Calu3 (cell line): ENCODE measurements at regions not wholly inside any gene's neighbourhood (a gene's known extent, or its start where the extent isn't known, plus 50 kb on each side); places are given as distances from the start of the nearest gene placed in this dataset.

ENCODE experiments used
- BruUV-seq: library from RNA; stranded (reverse); fragments of 400-500 nt; replicated peaks from 2 replicates; lab custom pipeline; 2021; lab: Mats Ljungman, UMichigan
- CTCF ChIA-PET: fragments of 300-600 bp; sonication (Branson Sonifier 250); formaldehyde crosslinking; loops from one replicate; lab custom pipeline; 2022; ENCODE audit warnings: antibody characterized with exemption; lab: Charles Lee
- DNase-seq: peaks from one replicate; pipeline ENCODE4 v3.0.0; 2022
- H3K27ac Mint-ChIP-seq: one replicate; pipeline ENCODE4 v1.8.0; 2022; ENCODE audit warnings: mixed read lengths; ENCODE audit not compliant: unreplicated experiment
- H3K27me3 Mint-ChIP-seq: one replicate; pipeline ENCODE4 v1.8.0; 2022; ENCODE audit warnings: mixed read lengths; ENCODE audit not compliant: unreplicated experiment
- H3K36me3 Mint-ChIP-seq: one replicate; pipeline ENCODE4 v1.8.0; 2022; ENCODE audit warnings: mild to moderate bottlenecking, moderate library complexity, mixed read lengths; ENCODE audit not compliant: insufficient read depth, unreplicated experiment
- H3K4me1 Mint-ChIP-seq: one replicate; pipeline ENCODE4 v1.8.0; 2022; ENCODE audit warnings: mild to moderate bottlenecking, low read depth, mixed read lengths; ENCODE audit not compliant: unreplicated experiment
- H3K4me3 Mint-ChIP-seq: one replicate; pipeline ENCODE4 v1.8.0; 2022; ENCODE audit warnings: mild to moderate bottlenecking, low read depth, moderate library complexity, mixed read lengths; ENCODE audit not compliant: unreplicated experiment
- H3K9me3 Mint-ChIP-seq: one replicate; pipeline ENCODE4 v1.8.0; 2022; ENCODE audit warnings: low read depth, mixed read lengths; ENCODE audit not compliant: unreplicated experiment
- CTCF ChIP-seq: fragments of 200-600 bp; IDR thresholded peaks from one replicate; pipeline ENCODE4 v1.8.0; 2022; ENCODE audit warnings: antibody characterized with exemption; ENCODE audit not compliant: unreplicated experiment
- intact Hi-C: fragments of 100-400 bp; cut with micrococcal nuclease; formaldehyde crosslinking; loops from one replicate; pipeline ENCODE4 v1.10.0; 2022; ENCODE audit not compliant: unreplicated experiment

- no peak overlapping the region for H3K27ac Mint-ChIP-seq
- BruUV-seq: no TSS peak
- CTCF ChIA-PET: no interaction called here
These were observed 130.1 kb downstream of the ADAM29 start for GRCh38 chr4:175048111-175048784.

GRCh38 chr4:175048906-175049305 is 130.7 kb downstream of the ADAM29 start:
- no peak for TF ChIP-seq CTCF
- H3K9me3 Mint-ChIP-seq: no peaks in the 10 kb centered on the region
- no peak overlapping the region for H3K4me3 Mint-ChIP-seq
- intact Hi-C loops: no loop called here
- BruUV-seq: no TSS peak
- H3K4me1 Mint-ChIP-seq: no peaks in the 10 kb centered on the region
- no peak overlapping the region for H3K27ac Mint-ChIP-seq
- CTCF ChIA-PET: no interaction called here
- H3K27me3 Mint-ChIP-seq: no peaks in the 10 kb centered on the region
- H3K36me3 Mint-ChIP-seq: no peaks in the 10 kb centered on the region
- no peak for DNase-seq

More at GRCh38 chr4:175048111-175048784, 130.1 kb downstream of the ADAM29 start:
- no peak for TF ChIP-seq CTCF
- no peaks in the 10 kb centered on the region for H3K36me3 Mint-ChIP-seq
- no peaks in the 10 kb centered on the region for H3K4me1 Mint-ChIP-seq
- no peak for DNase-seq
- H3K27me3 Mint-ChIP-seq: no peaks in the 10 kb centered on the region
- no peak overlapping the region for H3K4me3 Mint-ChIP-seq
- intact Hi-C loops: no loop called here
- peaks cover under 1% of the 10 kb centered on the region for H3K9me3 Mint-ChIP-seq

GRCh38 chr4:175051974-175052373 is 133.8 kb downstream of the ADAM29 start:
- DNase-seq: no peak
- BruUV-seq: no TSS peak

GRCh38 chr4:175054980-175055379 is 136.8 kb downstream of the ADAM29 start:
- no peak overlapping the region for H3K4me3 Mint-ChIP-seq
- no peaks in the 10 kb centered on the region for H3K36me3 Mint-ChIP-seq
- CTCF ChIA-PET: no interaction called here
- no TSS peak for BruUV-seq
- intact Hi-C loops: no loop called here
- no peaks in the 10 kb centered on the region for H3K4me1 Mint-ChIP-seq
- no peaks in the 10 kb centered on the region for H3K27me3 Mint-ChIP-seq
- no peak for DNase-seq
- no peak for TF ChIP-seq CTCF
- H3K27ac Mint-ChIP-seq: no peak overlapping the region
- peaks cover 3% of the 10 kb centered on the region for H3K9me3 Mint-ChIP-seq

More at GRCh38 chr4:175051974-175052373, 133.8 kb downstream of the ADAM29 start:
- CTCF ChIA-PET: no interaction called here
- TF ChIP-seq CTCF: no peak
- no peaks in the 10 kb centered on the region for H3K27me3 Mint-ChIP-seq
- no peaks in the 10 kb centered on the region for H3K36me3 Mint-ChIP-seq
- H3K9me3 Mint-ChIP-seq: no peaks in the 10 kb centered on the region
- intact Hi-C loops: no loop called here
- H3K27ac Mint-ChIP-seq: no peak overlapping the region
- no peaks in the 10 kb centered on the region for H3K4me1 Mint-ChIP-seq
- no peak overlapping the region for H3K4me3 Mint-ChIP-seq
